GM15510 (cell line): ENCODE measurements at regions not wholly inside any gene's neighbourhood (a gene's known extent, or its start where the extent isn't known, plus 50 kb on each side); places are given as distances from the start of the nearest gene placed in this dataset.

Source experiments
- POLR2A ChIP-seq: IDR thresholded peaks from 3 replicates; pipeline ENCODE4 v1.6.1; 2011; ENCODE audit warnings: borderline replicate concordance; ENCODE audit not compliant: insufficient read length; ENCODE audit errors: extremely low read depth

GRCh38 chr13:44171861-44172260 is 201.8 kb upstream of the SERP2 start:
- TF ChIP-seq POLR2A, result no peak

GRCh38 chr13:44172281-44172810 is 201.3 kb upstream of the SERP2 start:
- TF ChIP-seq POLR2A, result no peak

GRCh38 chr13:44174769-44175425 is 198.7 kb upstream of the SERP2 start:
- no peak for TF ChIP-seq POLR2A

- no peak for TF ChIP-seq POLR2A
These were observed 197.5 kb upstream of the SERP2 start for GRCh38 chr13:44176173-44176572.

GRCh38 chr13:44180876-44181536 is 192.6 kb upstream of the SERP2 start:
- TF ChIP-seq POLR2A, result no peak

- TF ChIP-seq POLR2A, result no peak
These were observed 191.7 kb upstream of the SERP2 start for GRCh38 chr13:44181931-44182330.

- TF ChIP-seq POLR2A, result no peak
These were observed 188.9 kb upstream of the SERP2 start for GRCh38 chr13:44184740-44185139.

GRCh38 chr13:44188257-44188656 is 185.4 kb upstream of the SERP2 start:
- TF ChIP-seq POLR2A, result no peak

GRCh38 chr13:44189085-44189484 is 184.5 kb upstream of the SERP2 start:
- TF ChIP-seq POLR2A, result no peak

- no peak for TF ChIP-seq POLR2A
These were observed 182.5 kb upstream of the SERP2 start for GRCh38 chr13:44191103-44191502.

GRCh38 chr13:44191504-44192171 is 182.0 kb upstream of the SERP2 start:
- no peak for TF ChIP-seq POLR2A

GRCh38 chr13:44193731-44194130 is 179.9 kb upstream of the SERP2 start:
- no peak for TF ChIP-seq POLR2A

GRCh38 chr13:44195245-44195644 is 178.4 kb upstream of the SERP2 start:
- no peak for TF ChIP-seq POLR2A

- TF ChIP-seq POLR2A, result no peak
These were observed 177.3 kb upstream of the SERP2 start for GRCh38 chr13:44196196-44196751.
